ENCODE measurements at regions not wholly inside any gene's neighbourhood (a gene's known extent, or its start where the extent isn't known, plus 50 kb on each side); places are given as distances from the start of the nearest gene placed in this dataset.

- H3K4me3 ChIP-seq (ENCODE audit: low read length in 2 of 2), result no peak overlapping the region
- H4K91ac ChIP-seq (ENCODE audit: low read depth, low read length, poor library complexity), result no peak overlapping the region
- no peak overlapping the region for H2BK12ac ChIP-seq (ENCODE audit: low read length)
- H3K18ac ChIP-seq (ENCODE audit: low read length), result no peak overlapping the region
- H2AK5ac ChIP-seq (ENCODE audit: low read depth, low read length), result no peak overlapping the region
- H3K4ac ChIP-seq (ENCODE audit: low read length), result no peak overlapping the region
- no peaks in the 10 kb centered on the region for H3K4me1 ChIP-seq (ENCODE audit: control insufficient read depth in 2 of 2, insufficient read depth in 1 of 2, low read depth in 1 of 2, low read length in 2 of 2)
- no peak overlapping the region for H2BK5ac ChIP-seq (ENCODE audit: low read length)
- H2AFZ ChIP-seq (ENCODE audit: low read length), result no peak overlapping the region
- H3K14ac ChIP-seq (ENCODE audit: low read length), result no peak overlapping the region
- no peak overlapping the region for H3K23ac ChIP-seq (ENCODE audit: low read depth, low read length, poor library complexity)
- WGBS, 2 donors (ENCODE audit: extremely low coverage in 2 of 2, insufficient read length in 2 of 2, insufficient replicate concordance in 1 of 2), result no CpG with 5 or more reads among the region's 5 CpGs
- H3K79me1 ChIP-seq (ENCODE audit: low read depth, low read length), result no peaks in the 10 kb centered on the region
- no peak overlapping the region for H3K4me2 ChIP-seq (ENCODE audit: insufficient read depth, low read length, poor library complexity, severe bottlenecking)
- peaks cover 2 to 4% of the 10 kb centered on the region in 2 donors for H3K9me3 ChIP-seq (replicated peaks in 1 of 2; ENCODE audit: control insufficient read depth in 2 of 2, insufficient read depth in 1 of 2, low read depth in 1 of 2, low read length in 2 of 2)
- no peak overlapping the region for H4K8ac ChIP-seq (ENCODE audit: low read depth, low read length)
- no peaks in the 10 kb centered on the region for H3K36me3 ChIP-seq (replicated peaks in 1 of 2; ENCODE audit: control insufficient read depth in 2 of 2, insufficient read depth in 2 of 2, low read length in 2 of 2)
- H3K27ac ChIP-seq (replicated peaks; ENCODE audit: low read length), result no peak overlapping the region
- no peaks in the 10 kb centered on the region for H3K27me3 ChIP-seq (ENCODE audit: control insufficient read depth in 3 of 3, insufficient read depth in 3 of 3, low read depth in 1 of 3, low read length in 3 of 3)
- no peak overlapping the region for H2BK120ac ChIP-seq (ENCODE audit: low read depth, low read length)
- no peak overlapping the region for H2BK15ac ChIP-seq (ENCODE audit: low read length)
- DNase-seq (ENCODE audit: low spot score), result no peak
- H3K9ac ChIP-seq (ENCODE audit: low read depth, low read length, poor library complexity), result no peak overlapping the region
Observed at GRCh38 chr1:199706826-199707606, 320.5 kb upstream of the NR5A2 start.

GRCh38 chr1:199710974-199711373 is 316.5 kb upstream of the NR5A2 start:
- Histone ChIP-seq H3K23ac (ENCODE audit: low read depth, low read length, poor library complexity) (no peak overlapping the region), H3K27me3 (ENCODE audit: control insufficient read depth in 3 of 3, insufficient read depth in 3 of 3, low read depth in 1 of 3, low read length in 3 of 3) (no peaks in the 10 kb centered on the region), H2BK120ac (ENCODE audit: low read depth, low read length) (no peak overlapping the region), H3K4me1 (ENCODE audit: control insufficient read depth in 2 of 2, insufficient read depth in 1 of 2, low read depth in 1 of 2, low read length in 2 of 2) (no peaks in the 10 kb centered on the region), H4K8ac (ENCODE audit: low read depth, low read length) (no peak overlapping the region), H3K9me3 (replicated peaks in 1 of 2; ENCODE audit: control insufficient read depth in 2 of 2, insufficient read depth in 1 of 2, low read depth in 1 of 2, low read length in 2 of 2) (peaks cover 2 to 4% of the 10 kb centered on the region in 2 donors), H2AFZ (ENCODE audit: low read length) (no peak overlapping the region), H3K14ac (ENCODE audit: low read length) (no peak overlapping the region), H2BK15ac (ENCODE audit: low read length) (no peak overlapping the region), H3K4me2 (ENCODE audit: insufficient read depth, low read length, poor library complexity, severe bottlenecking) (no peak overlapping the region), H2BK12ac (ENCODE audit: low read length) (no peak overlapping the region), H2AK5ac (ENCODE audit: low read depth, low read length) (no peak overlapping the region), H3K36me3 (replicated peaks in 1 of 2; ENCODE audit: control insufficient read depth in 2 of 2, insufficient read depth in 2 of 2, low read length in 2 of 2) (no peaks in the 10 kb centered on the region), H2BK5ac (ENCODE audit: low read length) (no peak overlapping the region), H3K27ac (replicated peaks; ENCODE audit: low read length) (no peak overlapping the region), H3K4ac (ENCODE audit: low read length) (no peak overlapping the region), H3K18ac (ENCODE audit: low read length) (no peak overlapping the region), H3K4me3 (ENCODE audit: low read length in 2 of 2) (no peak overlapping the region), H3K9ac (ENCODE audit: low read depth, low read length, poor library complexity) (no peak overlapping the region), H4K91ac (ENCODE audit: low read depth, low read length, poor library complexity) (no peak overlapping the region), H3K79me1 (ENCODE audit: low read depth, low read length) (no peaks in the 10 kb centered on the region)
- no peak for DNase-seq (ENCODE audit: low spot score)
- no CpG with 5 or more reads among the region's 2 CpGs for WGBS, 2 donors (ENCODE audit: extremely low coverage in 2 of 2, insufficient read length in 2 of 2, insufficient replicate concordance in 1 of 2)

GRCh38 chr1:199716729-199717128 is 310.8 kb upstream of the NR5A2 start:
- H4K8ac ChIP-seq (ENCODE audit: low read depth, low read length), result no peak overlapping the region
- H3K79me1 ChIP-seq (ENCODE audit: low read depth, low read length), result no peaks in the 10 kb centered on the region

GRCh38 chr1:199719156-199719842 is 308.2 kb upstream of the NR5A2 start:
- Histone ChIP-seq H3K4me3 (ENCODE audit: low read length in 2 of 2) (no peak overlapping the region), H2BK15ac (ENCODE audit: low read length) (no peak overlapping the region), H3K18ac (ENCODE audit: low read length) (no peak overlapping the region), H3K4ac (ENCODE audit: low read length) (no peak overlapping the region), H3K4me2 (ENCODE audit: insufficient read depth, low read length, poor library complexity, severe bottlenecking) (no peak overlapping the region), H2AK5ac (ENCODE audit: low read depth, low read length) (no peak overlapping the region), H3K23ac (ENCODE audit: low read depth, low read length, poor library complexity) (no peak overlapping the region), H3K36me3 (replicated peaks in 1 of 2; ENCODE audit: control insufficient read depth in 2 of 2, insufficient read depth in 2 of 2, low read length in 2 of 2) (no peaks in the 10 kb centered on the region), H2AFZ (ENCODE audit: low read length) (no peak overlapping the region), H3K27ac (replicated peaks; ENCODE audit: low read length) (no peak overlapping the region), H2BK12ac (ENCODE audit: low read length) (no peak overlapping the region), H3K4me1 (ENCODE audit: control insufficient read depth in 2 of 2, insufficient read depth in 1 of 2, low read depth in 1 of 2, low read length in 2 of 2) (peaks cover 0 to 8% of the 10 kb centered on the region in 2 donors), H3K27me3 (ENCODE audit: control insufficient read depth in 3 of 3, insufficient read depth in 3 of 3, low read depth in 1 of 3, low read length in 3 of 3) (no peaks in the 10 kb centered on the region), H3K14ac (ENCODE audit: low read length) (no peak overlapping the region), H3K9me3 (replicated peaks in 1 of 2; ENCODE audit: control insufficient read depth in 2 of 2, insufficient read depth in 1 of 2, low read depth in 1 of 2, low read length in 2 of 2) (no peaks in the 10 kb centered on the region), H2BK120ac (ENCODE audit: low read depth, low read length) (no peak overlapping the region), H3K9ac (ENCODE audit: low read depth, low read length, poor library complexity) (no peak overlapping the region), H3K79me1 (ENCODE audit: low read depth, low read length) (no peaks in the 10 kb centered on the region), H4K8ac (ENCODE audit: low read depth, low read length) (no peak overlapping the region), H4K91ac (ENCODE audit: low read depth, low read length, poor library complexity) (no peak overlapping the region), H2BK5ac (ENCODE audit: low read length) (no peak overlapping the region)
- WGBS, 2 donors (ENCODE audit: extremely low coverage in 2 of 2, insufficient read length in 2 of 2, insufficient replicate concordance in 1 of 2), result no CpG with 5 or more reads among the region's 3 CpGs
- no peak for DNase-seq (ENCODE audit: low spot score)

More at GRCh38 chr1:199716729-199717128, 310.8 kb upstream of the NR5A2 start:
- Histone ChIP-seq H3K4me2 (ENCODE audit: insufficient read depth, low read length, poor library complexity, severe bottlenecking) (no peak overlapping the region), H3K4ac (ENCODE audit: low read length) (no peak overlapping the region), H3K18ac (ENCODE audit: low read length) (no peak overlapping the region), H2AK5ac (ENCODE audit: low read depth, low read length) (no peak overlapping the region), H3K14ac (ENCODE audit: low read length) (no peak overlapping the region), H2BK120ac (ENCODE audit: low read depth, low read length) (no peak overlapping the region), H2AFZ (ENCODE audit: low read length) (no peak overlapping the region), H2BK15ac (ENCODE audit: low read length) (no peak overlapping the region), H3K27me3 (ENCODE audit: control insufficient read depth in 3 of 3, insufficient read depth in 3 of 3, low read depth in 1 of 3, low read length in 3 of 3) (no peaks in the 10 kb centered on the region), H3K9me3 (replicated peaks in 1 of 2; ENCODE audit: control insufficient read depth in 2 of 2, insufficient read depth in 1 of 2, low read depth in 1 of 2, low read length in 2 of 2) (no peaks in the 10 kb centered on the region), H2BK12ac (ENCODE audit: low read length) (no peak overlapping the region), H3K4me1 (ENCODE audit: control insufficient read depth in 2 of 2, insufficient read depth in 1 of 2, low read depth in 1 of 2, low read length in 2 of 2) (no peaks in the 10 kb centered on the region), H3K9ac (ENCODE audit: low read depth, low read length, poor library complexity) (no peak overlapping the region), H3K4me3 (ENCODE audit: low read length in 2 of 2) (no peak overlapping the region), H3K36me3 (replicated peaks in 1 of 2; ENCODE audit: control insufficient read depth in 2 of 2, insufficient read depth in 2 of 2, low read length in 2 of 2) (no peaks in the 10 kb centered on the region), H4K91ac (ENCODE audit: low read depth, low read length, poor library complexity) (no peak overlapping the region), H2BK5ac (ENCODE audit: low read length) (no peak overlapping the region), H3K23ac (ENCODE audit: low read depth, low read length, poor library complexity) (no peak overlapping the region), H3K27ac (replicated peaks; ENCODE audit: low read length) (no peak overlapping the region)
- DNase-seq (ENCODE audit: low spot score), result no peak
- WGBS, 2 donors (ENCODE audit: extremely low coverage in 2 of 2, insufficient read length in 2 of 2, insufficient replicate concordance in 1 of 2), result no CpG with 5 or more reads among the region's 1 CpG
